ENCODE measurements at regions not wholly inside any gene's neighbourhood (a gene's known extent, or its start where the extent isn't known, plus 50 kb on each side); places are given as distances from the start of the nearest gene placed in this dataset.

DNA sequence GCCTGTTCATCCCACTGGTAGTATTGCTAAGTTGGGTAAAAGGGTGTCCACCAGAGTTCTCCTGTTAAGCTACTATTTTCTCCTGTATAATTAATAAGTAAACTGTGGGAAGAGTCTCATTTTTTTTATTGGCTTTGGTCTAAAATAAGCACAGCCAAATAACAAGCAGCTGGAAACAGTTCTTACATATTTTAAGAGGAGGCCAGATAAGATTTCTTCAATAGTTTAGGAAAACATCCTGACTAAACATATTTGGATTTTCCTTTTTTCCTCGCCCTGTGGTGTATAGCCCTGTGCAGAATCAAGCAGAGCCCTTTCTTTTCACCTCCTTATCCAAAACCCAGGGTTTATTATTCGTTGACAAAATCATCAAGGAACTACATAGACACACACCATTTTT is 122.2 kb upstream of the ZNF608 start:
- Histone ChIP-seq H3K36me3 (no peaks in the 10 kb centered on the region), H3K4me1 (peaks cover 0 to 36% (median 11%) of the 10 kb centered on the region in 12 donors), H3K9me3 (peaks cover 0 to 3% (median 0%) of the 10 kb centered on the region in 12 donors), H3K27me3 (no peaks in the 10 kb centered on the region), H3K27ac (peak overlapping the region in 1 of 12 donors; percentile 9), H3K4me3 (no peak overlapping the region)
- 57 to 76% (median 64%) methylated on average over 2 of the region's 2 CpGs for WGBS, 4 donors
- intact Hi-C loops (cut with DNase I), result no loop called here
- TF ChIP-seq POLR2A (IDR thresholded peaks at IDR 0.05), result no peak
- TF ChIP-seq, protein P1, sequence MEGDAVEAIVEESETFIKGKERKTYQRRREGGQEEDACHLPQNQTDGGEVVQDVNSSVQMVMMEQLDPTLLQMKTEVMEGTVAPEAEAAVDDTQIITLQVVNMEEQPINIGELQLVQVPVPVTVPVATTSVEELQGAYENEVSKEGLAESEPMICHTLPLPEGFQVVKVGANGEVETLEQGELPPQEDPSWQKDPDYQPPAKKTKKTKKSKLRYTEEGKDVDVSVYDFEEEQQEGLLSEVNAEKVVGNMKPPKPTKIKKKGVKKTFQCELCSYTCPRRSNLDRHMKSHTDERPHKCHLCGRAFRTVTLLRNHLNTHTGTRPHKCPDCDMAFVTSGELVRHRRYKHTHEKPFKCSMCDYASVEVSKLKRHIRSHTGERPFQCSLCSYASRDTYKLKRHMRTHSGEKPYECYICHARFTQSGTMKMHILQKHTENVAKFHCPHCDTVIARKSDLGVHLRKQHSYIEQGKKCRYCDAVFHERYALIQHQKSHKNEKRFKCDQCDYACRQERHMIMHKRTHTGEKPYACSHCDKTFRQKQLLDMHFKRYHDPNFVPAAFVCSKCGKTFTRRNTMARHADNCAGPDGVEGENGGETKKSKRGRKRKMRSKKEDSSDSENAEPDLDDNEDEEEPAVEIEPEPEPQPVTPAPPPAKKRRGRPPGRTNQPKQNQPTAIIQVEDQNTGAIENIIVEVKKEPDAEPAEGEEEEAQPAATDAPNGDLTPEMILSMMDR (IDR thresholded peaks at IDR 0.05), result no peak
- DNase-seq (no peak), ATAC-seq (peak in 1 of 4 donors; percentile 43)

GRCh38 chr5:124869426-124870033 is 123.1 kb upstream of the ZNF608 start:
- DNase-seq (no peak), ATAC-seq (no peak)
- no peak for TF ChIP-seq POLR2A (IDR thresholded peaks at IDR 0.05)
- TF ChIP-seq, protein P1 (IDR thresholded peaks at IDR 0.05), result no peak
- Histone ChIP-seq H3K27me3 (no peaks in the 10 kb centered on the region), H3K27ac (peak overlapping the region in 1 of 12 donors; percentile 3), H3K9me3 (no peaks in the 10 kb centered on the region), H3K4me1 (peaks cover 0 to 36% (median 11%) of the 10 kb centered on the region in 12 donors), H3K36me3 (no peaks in the 10 kb centered on the region), H3K4me3 (no peak overlapping the region)
- intact Hi-C loops (cut with DNase I), result no loop called here
- 35 to 51% (median 41%) methylated on average over 2 of the region's 2 CpGs for WGBS, 4 donors

DNA sequence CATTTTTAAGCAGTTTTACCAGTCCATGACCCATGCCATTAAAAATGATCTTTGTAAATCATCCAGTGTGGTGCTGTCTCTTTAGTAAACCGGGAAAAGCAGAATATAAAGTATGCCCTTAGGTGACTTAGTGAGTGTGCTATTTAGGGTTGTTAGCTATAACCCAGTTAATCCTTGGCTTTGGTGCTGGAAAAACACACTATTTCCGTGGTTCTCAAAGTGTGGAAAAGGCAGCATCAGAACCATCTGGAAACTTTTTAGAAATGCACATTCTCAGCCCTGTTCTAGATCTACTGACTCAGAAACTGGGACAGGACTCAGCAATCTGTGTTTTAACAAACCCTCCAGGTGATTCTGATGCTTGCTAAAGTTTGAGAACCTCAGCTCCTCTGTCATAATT is 123.6 kb upstream of the ZNF608 start:
- Histone ChIP-seq H3K9me3 (no peaks in the 10 kb centered on the region), H3K27ac (peak overlapping the region in 1 of 12 donors; percentile 3), H3K36me3 (no peaks in the 10 kb centered on the region), H3K27me3 (no peaks in the 10 kb centered on the region), H3K4me3 (no peak overlapping the region), H3K4me1 (peaks cover 0 to 36% (median 11%) of the 10 kb centered on the region in 12 donors)
- ATAC-seq (peak in 2 of 4 donors; percentile 42 to 71), DNase-seq (no peak)
- TF ChIP-seq, protein P1 (IDR thresholded peaks at IDR 0.05), result no peak
- no peak for TF ChIP-seq POLR2A (IDR thresholded peaks at IDR 0.05)
- WGBS, 4 donors, result 64 to 74% (median 65%) methylated on average over 2 of the region's 2 CpGs
- intact Hi-C loops (cut with DNase I), result no loop called here

DNA sequence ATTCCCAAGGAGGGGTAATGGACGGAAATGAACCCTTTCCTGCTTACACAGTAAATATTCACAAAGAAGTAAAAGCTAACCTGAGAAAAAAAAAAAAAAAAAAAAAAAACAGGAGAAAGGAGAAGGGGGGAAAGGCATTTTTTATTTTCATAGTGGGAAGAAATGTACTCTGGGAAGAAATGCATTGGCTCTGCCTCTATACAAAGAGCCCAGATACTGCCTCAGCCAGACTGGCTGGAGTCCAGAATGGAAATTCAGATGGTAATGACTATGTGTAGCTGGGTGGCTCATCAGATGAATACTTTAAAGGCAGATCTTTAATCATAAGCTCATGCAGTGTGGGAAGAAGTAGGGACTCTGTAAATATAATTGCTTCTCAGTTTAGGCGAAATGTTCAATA is 124.9 kb upstream of the ZNF608 start:
- Histone ChIP-seq H3K4me3 (no peak overlapping the region), H3K9me3 (no peaks in the 10 kb centered on the region), H3K36me3 (no peaks in the 10 kb centered on the region), H3K4me1 (peaks cover 0 to 36% (median 11%) of the 10 kb centered on the region in 12 donors), H3K27me3 (no peaks in the 10 kb centered on the region), H3K27ac (no peak overlapping the region)
- TF ChIP-seq, protein P1 (IDR thresholded peaks at IDR 0.05), result no peak
- TF ChIP-seq POLR2A (IDR thresholded peaks at IDR 0.05), result no peak
- no peak for ATAC-seq
- WGBS, 4 donors, result 89 to 96% (median 93%) methylated on average over 2 of the region's 2 CpGs
- intact Hi-C loops (cut with DNase I), result no loop called here
- no peak for DNase-seq
